ENCODE measurements at regions not wholly inside any gene's neighbourhood (a gene's known extent, or its start where the extent isn't known, plus 50 kb on each side); places are given as distances from the start of the nearest gene placed in this dataset.
"Not testable (repeated sequence)": the region's sequence is repeated elsewhere in the genome, so short reads cannot be mapped to it uniquely, and the experiment has no call there.

- DNase-seq (ENCODE audit: low spot score), result no peak
Observed at GRCh38 chr10:7108141-7108540, 302.7 kb downstream of the SFMBT2 start.

GRCh38 chr10:7107285-7107684 is 303.5 kb downstream of the SFMBT2 start:
- DNase-seq (ENCODE audit: low spot score), result no peak

- DNase-seq (ENCODE audit: low spot score), result not testable (repeated sequence)
Observed at GRCh38 chr10:7104379-7104778, 306.5 kb downstream of the SFMBT2 start.

- no peak for DNase-seq (ENCODE audit: low spot score)
Observed at GRCh38 chr10:7102557-7103349, 308.1 kb downstream of the SFMBT2 start.

GRCh38 chr10:7102084-7102483 is 308.8 kb downstream of the SFMBT2 start:
- DNase-seq (ENCODE audit: low spot score), result no peak

GRCh38 chr10:7101451-7101850 is 309.4 kb downstream of the SFMBT2 start:
- DNase-seq (ENCODE audit: low spot score), result no peak

GRCh38 chr10:7100032-7100702 is 310.7 kb downstream of the SFMBT2 start:
- DNase-seq (ENCODE audit: low spot score), result no peak

- DNase-seq (ENCODE audit: low spot score), result no peak
Observed at GRCh38 chr10:7098160-7098762, 312.6 kb downstream of the SFMBT2 start.

GRCh38 chr10:7094781-7095180 is 316.1 kb downstream of the SFMBT2 start:
- DNase-seq (ENCODE audit: low spot score), result no peak

- DNase-seq (ENCODE audit: low spot score), result no peak
Observed at GRCh38 chr10:7093368-7093767, 317.5 kb downstream of the SFMBT2 start.

GRCh38 chr10:7092603-7093002 is 318.2 kb downstream of the SFMBT2 start:
- no peak for DNase-seq (ENCODE audit: low spot score)

GRCh38 chr10:7090529-7090928 is 320.3 kb downstream of the SFMBT2 start:
- no peak for DNase-seq (ENCODE audit: low spot score)

- no peak for DNase-seq (ENCODE audit: low spot score)
Observed at GRCh38 chr10:7085913-7086589, 324.8 kb downstream of the SFMBT2 start.

GRCh38 chr10:7085147-7085912 is 325.5 kb downstream of the SFMBT2 start:
- no peak for DNase-seq (ENCODE audit: low spot score)

- no peak for DNase-seq (ENCODE audit: low spot score)
Observed at GRCh38 chr10:7084280-7085005, 326.4 kb downstream of the SFMBT2 start.

GRCh38 chr10:7082967-7083366 is 327.9 kb downstream of the SFMBT2 start:
- no peak for DNase-seq (ENCODE audit: low spot score)

- no peak for DNase-seq (ENCODE audit: low spot score)
Observed at GRCh38 chr10:7077880-7078279, 333.0 kb downstream of the SFMBT2 start.

- no peak for DNase-seq (ENCODE audit: low spot score)
Observed at GRCh38 chr10:7075851-7076250, 335.0 kb downstream of the SFMBT2 start.

GRCh38 chr10:7075110-7075509 is 335.7 kb downstream of the SFMBT2 start:
- no peak for DNase-seq (ENCODE audit: low spot score)

GRCh38 chr10:7071421-7071820 is 339.4 kb downstream of the SFMBT2 start:
- no peak for DNase-seq (ENCODE audit: low spot score)

GRCh38 chr10:7070950-7071349 is 339.9 kb downstream of the SFMBT2 start:
- no peak for DNase-seq (ENCODE audit: low spot score)

All from CD4-positive, alpha-beta T cell treated with Interleukin-6 at 100 ng/mL for 8 hours (primary cell).